Suprapubic skin (tissue), 4 donors: ENCODE measurements at regions not wholly inside any gene's neighbourhood (a gene's known extent, or its start where the extent isn't known, plus 50 kb on each side); places are given as distances from the start of the nearest gene placed in this dataset.

Source experiments
- DNase-seq, 2 donors: peaks; one replicate each; pipeline ENCODE4 v3.0.0-alpha.2; 2019; ENCODE audit warnings: low spot score in 2 of 2
- H3K27ac ChIP-seq: fragments of 200-600 bp; sonication (generic); one replicate; pipeline ENCODE4 v1.5.1; 2019
- H3K27me3 ChIP-seq: fragments of 200-600 bp; sonication (generic); one replicate; pipeline ENCODE4 v1.5.1; 2019
- H3K36me3 ChIP-seq: fragments of 200-600 bp; sonication (generic); one replicate; pipeline ENCODE4 v1.5.1; 2019
- H3K4me1 ChIP-seq: fragments of 200-600 bp; sonication (generic); one replicate; pipeline ENCODE4 v1.5.1; 2019
- H3K4me3 ChIP-seq: fragments of 200-600 bp; sonication (generic); one replicate; pipeline ENCODE4 v1.5.1; 2019; ENCODE audit warnings: mild to moderate bottlenecking
- H3K9me3 ChIP-seq: fragments of 200-600 bp; sonication (generic); one replicate; pipeline ENCODE4 v1.5.1; 2019
- CTCF ChIP-seq, 2 donors: fragments of 200-600 bp in 1 of 2; fragments of 450-650 bp in 1 of 2; sonication (generic) in 1 of 2; IDR thresholded peaks; one replicate each; pipeline ENCODE4 v1.5.1; 2016 to 2019; ENCODE audit warnings: antibody characterized with exemption in 2 of 2, mild to moderate bottlenecking in 1 of 2, moderate library complexity in 1 of 2
- EP300 ChIP-seq: sonication (generic); formaldehyde crosslinking; IDR thresholded peaks from one replicate; pipeline ENCODE4 v1.6.1; 2017; ENCODE audit warnings: antibody characterized with exemption
- POLR2A ChIP-seq, 2 donors: fragments of 450-650 bp; IDR thresholded peaks; one replicate each; pipeline ENCODE4 v1.6.1; 2017; ENCODE audit warnings: antibody characterized with exemption in 2 of 2, mild to moderate bottlenecking in 2 of 2, moderate library complexity in 2 of 2
- POLR2AphosphoS5 ChIP-seq, 3 donors: sonication (generic); formaldehyde crosslinking; IDR thresholded peaks; one replicate each; pipeline ENCODE4 v1.6.1; 2017; ENCODE audit warnings: antibody characterized with exemption in 3 of 3
- WGBS: methylation state at CpG from one replicate; pipeline ENCODE4 v1.1.5; 2018; 5-methylcytosine and 5-hydroxymethylcytosine counted together

GRCh38 chr9:106800701-106801270 is 62.2 kb upstream of the ZNF462 start:
- Histone ChIP-seq H3K27ac (no peak overlapping the region), H3K9me3 (no peaks in the 10 kb centered on the region), H3K36me3 (no peaks in the 10 kb centered on the region), H3K4me1 (no peaks in the 10 kb centered on the region), H3K27me3 (no peaks in the 10 kb centered on the region), H3K4me3 (no peak overlapping the region)
- 81% methylated on average over 6 of the region's 6 CpGs for WGBS
- TF ChIP-seq CTCF (IDR thresholded peaks at IDR 0.05): no peak
- no peak for TF ChIP-seq POLR2A (IDR thresholded peaks at IDR 0.05)
- no peak for TF ChIP-seq POLR2AphosphoS5 (IDR thresholded peaks at IDR 0.05)
- no peak for TF ChIP-seq EP300
- DNase-seq: no peak

- Histone ChIP-seq H3K27ac (no peak overlapping the region), H3K4me3 (no peak overlapping the region), H3K27me3 (no peaks in the 10 kb centered on the region), H3K36me3 (no peaks in the 10 kb centered on the region), H3K9me3 (no peaks in the 10 kb centered on the region), H3K4me1 (no peaks in the 10 kb centered on the region)
- DNase-seq: no peak
- 79% methylated on average over 2 of the region's 2 CpGs for WGBS
- no peak for TF ChIP-seq POLR2AphosphoS5 (IDR thresholded peaks at IDR 0.05)
- no peak for TF ChIP-seq EP300
These were observed 61.1 kb upstream of the ZNF462 start for GRCh38 chr9:106801816-106802215.
